GM12878 (cell line): ENCODE measurements at regions not wholly inside any gene's neighbourhood (a gene's known extent, or its start where the extent isn't known, plus 50 kb on each side); places are given as distances from the start of the nearest gene placed in this dataset.

Experiments used
- EZH2 ChIP-seq: IDR thresholded peaks from 2 replicates; pipeline ENCODE4 v1.6.1; 2012; ENCODE audit warnings: low read depth, mild to moderate bottlenecking, control low read depth, inconsistent platforms, low read length, borderline replicate concordance; ENCODE audit not compliant: control insufficient read depth
- NFYB ChIP-seq: IDR thresholded peaks from 2 replicates; pipeline ENCODE4 v1.6.1; 2011; ENCODE audit warnings: low read depth, mild to moderate bottlenecking, low read length, improper control_type of control experiment, moderate library complexity; ENCODE audit not compliant: insufficient read depth
- PAX5 ChIP-seq: IDR thresholded peaks from 2 replicates; pipeline ENCODE4 v1.6.1; 2011; ENCODE audit warnings: low read depth, low read length, borderline replicate concordance
- TF ChIP-seq, protein P1 (sequence below), 3 experiments: IDR thresholded peaks in 2 of 3; conservative IDR thresholded peaks in 1 of 3; 2 replicates each; pipeline ENCODE4 v1.5.1; 2011; ENCODE audit warnings: low read depth in 3 of 3, low read length in 3 of 3, mild to moderate bottlenecking in 3 of 3, control low read depth in 2 of 3, moderate library complexity in 2 of 3, inconsistent platforms in 1 of 3, mixed read lengths in 1 of 3; ENCODE audit not compliant: control insufficient read depth in 2 of 3, insufficient read depth in 1 of 3; ENCODE audit errors: extremely low read depth in 1 of 3
- TF ChIP-seq, protein P2 (sequence below): IDR thresholded peaks from 2 replicates; pipeline ENCODE4 v1.6.1; 2011; ENCODE audit warnings: mild to moderate bottlenecking, low read depth, low read length, moderate library complexity; ENCODE audit not compliant: insufficient replicate concordance
- TF ChIP-seq, protein P3 (sequence below): IDR thresholded peaks from 2 replicates; pipeline ENCODE4 v1.6.1; 2012; ENCODE audit warnings: low read length, inconsistent platforms

DNA sequence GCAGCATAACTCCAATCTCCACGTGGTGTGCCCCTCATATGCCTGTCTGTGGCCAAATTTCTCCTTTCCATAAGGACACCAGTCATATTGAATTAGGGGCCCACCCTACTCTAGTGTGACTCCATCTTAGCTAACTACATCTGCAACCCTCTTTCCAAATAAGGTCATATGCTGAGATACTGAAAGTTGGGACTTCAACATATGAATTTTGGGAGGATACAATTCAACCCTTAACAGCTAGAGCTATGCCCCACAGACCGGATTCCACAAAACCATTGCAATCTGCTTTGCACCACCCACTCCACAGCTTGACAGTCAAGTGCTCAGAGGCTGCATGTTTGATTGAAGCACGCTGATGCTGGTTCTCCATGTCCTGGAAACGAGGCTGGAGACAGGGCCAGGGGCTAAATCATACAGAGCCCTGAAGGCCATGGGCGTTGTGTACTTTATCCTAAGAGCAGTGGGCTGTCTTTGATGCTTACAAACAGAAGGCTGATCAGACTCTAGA is 122.8 kb downstream of the MTX3 start:
- TF ChIP-seq NFYB (no peak), PAX5 (no peak), EZH2 (no peak)
- TF ChIP-seq, protein P1, sequence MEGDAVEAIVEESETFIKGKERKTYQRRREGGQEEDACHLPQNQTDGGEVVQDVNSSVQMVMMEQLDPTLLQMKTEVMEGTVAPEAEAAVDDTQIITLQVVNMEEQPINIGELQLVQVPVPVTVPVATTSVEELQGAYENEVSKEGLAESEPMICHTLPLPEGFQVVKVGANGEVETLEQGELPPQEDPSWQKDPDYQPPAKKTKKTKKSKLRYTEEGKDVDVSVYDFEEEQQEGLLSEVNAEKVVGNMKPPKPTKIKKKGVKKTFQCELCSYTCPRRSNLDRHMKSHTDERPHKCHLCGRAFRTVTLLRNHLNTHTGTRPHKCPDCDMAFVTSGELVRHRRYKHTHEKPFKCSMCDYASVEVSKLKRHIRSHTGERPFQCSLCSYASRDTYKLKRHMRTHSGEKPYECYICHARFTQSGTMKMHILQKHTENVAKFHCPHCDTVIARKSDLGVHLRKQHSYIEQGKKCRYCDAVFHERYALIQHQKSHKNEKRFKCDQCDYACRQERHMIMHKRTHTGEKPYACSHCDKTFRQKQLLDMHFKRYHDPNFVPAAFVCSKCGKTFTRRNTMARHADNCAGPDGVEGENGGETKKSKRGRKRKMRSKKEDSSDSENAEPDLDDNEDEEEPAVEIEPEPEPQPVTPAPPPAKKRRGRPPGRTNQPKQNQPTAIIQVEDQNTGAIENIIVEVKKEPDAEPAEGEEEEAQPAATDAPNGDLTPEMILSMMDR (IDR thresholded peaks at IDR 0.05 in 2 of 3, conservative IDR thresholded peaks at IDR 0.05 in 1 of 3; ENCODE audit: control insufficient read depth in 2 of 3, extremely low read depth in 1 of 3, insufficient read depth in 1 of 3, low read depth in 3 of 3, low read length in 3 of 3): no peak
- TF ChIP-seq, protein P2, sequence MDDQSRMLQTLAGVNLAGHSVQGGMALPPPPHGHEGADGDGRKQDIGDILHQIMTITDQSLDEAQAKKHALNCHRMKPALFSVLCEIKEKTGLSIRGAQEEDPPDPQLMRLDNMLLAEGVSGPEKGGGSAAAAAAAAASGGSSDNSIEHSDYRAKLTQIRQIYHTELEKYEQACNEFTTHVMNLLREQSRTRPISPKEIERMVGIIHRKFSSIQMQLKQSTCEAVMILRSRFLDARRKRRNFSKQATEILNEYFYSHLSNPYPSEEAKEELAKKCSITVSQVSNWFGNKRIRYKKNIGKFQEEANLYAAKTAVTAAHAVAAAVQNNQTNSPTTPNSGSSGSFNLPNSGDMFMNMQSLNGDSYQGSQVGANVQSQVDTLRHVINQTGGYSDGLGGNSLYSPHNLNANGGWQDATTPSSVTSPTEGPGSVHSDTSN: no peak
- TF ChIP-seq, protein P3, sequence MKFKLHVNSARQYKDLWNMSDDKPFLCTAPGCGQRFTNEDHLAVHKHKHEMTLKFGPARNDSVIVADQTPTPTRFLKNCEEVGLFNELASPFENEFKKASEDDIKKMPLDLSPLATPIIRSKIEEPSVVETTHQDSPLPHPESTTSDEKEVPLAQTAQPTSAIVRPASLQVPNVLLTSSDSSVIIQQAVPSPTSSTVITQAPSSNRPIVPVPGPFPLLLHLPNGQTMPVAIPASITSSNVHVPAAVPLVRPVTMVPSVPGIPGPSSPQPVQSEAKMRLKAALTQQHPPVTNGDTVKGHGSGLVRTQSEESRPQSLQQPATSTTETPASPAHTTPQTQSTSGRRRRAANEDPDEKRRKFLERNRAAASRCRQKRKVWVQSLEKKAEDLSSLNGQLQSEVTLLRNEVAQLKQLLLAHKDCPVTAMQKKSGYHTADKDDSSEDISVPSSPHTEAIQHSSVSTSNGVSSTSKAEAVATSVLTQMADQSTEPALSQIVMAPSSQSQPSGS: no peak
